ENCODE measurements at regions not wholly inside any gene's neighbourhood (a gene's known extent, or its start where the extent isn't known, plus 50 kb on each side); places are given as distances from the start of the nearest gene placed in this dataset.

DNA sequence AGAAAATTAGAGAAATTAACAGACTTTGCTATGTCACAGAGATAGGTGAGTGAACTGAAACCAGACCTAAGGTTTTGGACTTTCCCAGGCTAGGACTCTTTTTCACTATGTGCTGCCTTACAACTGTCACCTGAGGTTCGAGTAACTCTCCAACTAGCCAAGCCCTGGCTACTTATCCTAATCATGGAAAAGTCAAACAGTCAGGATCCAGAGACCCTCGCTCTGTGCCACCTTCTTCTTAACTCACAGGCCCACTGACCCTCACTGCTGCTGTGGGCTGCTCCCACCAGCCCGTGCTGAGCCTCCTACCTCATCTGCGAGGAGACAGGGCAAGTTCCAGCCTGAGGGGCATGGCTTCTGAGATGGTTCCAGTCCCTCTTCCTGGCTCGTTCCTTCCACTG, 211.4 kb upstream of the KLF14 start:
- TF ChIP-seq, protein P1, sequence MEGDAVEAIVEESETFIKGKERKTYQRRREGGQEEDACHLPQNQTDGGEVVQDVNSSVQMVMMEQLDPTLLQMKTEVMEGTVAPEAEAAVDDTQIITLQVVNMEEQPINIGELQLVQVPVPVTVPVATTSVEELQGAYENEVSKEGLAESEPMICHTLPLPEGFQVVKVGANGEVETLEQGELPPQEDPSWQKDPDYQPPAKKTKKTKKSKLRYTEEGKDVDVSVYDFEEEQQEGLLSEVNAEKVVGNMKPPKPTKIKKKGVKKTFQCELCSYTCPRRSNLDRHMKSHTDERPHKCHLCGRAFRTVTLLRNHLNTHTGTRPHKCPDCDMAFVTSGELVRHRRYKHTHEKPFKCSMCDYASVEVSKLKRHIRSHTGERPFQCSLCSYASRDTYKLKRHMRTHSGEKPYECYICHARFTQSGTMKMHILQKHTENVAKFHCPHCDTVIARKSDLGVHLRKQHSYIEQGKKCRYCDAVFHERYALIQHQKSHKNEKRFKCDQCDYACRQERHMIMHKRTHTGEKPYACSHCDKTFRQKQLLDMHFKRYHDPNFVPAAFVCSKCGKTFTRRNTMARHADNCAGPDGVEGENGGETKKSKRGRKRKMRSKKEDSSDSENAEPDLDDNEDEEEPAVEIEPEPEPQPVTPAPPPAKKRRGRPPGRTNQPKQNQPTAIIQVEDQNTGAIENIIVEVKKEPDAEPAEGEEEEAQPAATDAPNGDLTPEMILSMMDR (conservative IDR thresholded peaks at IDR 0.05; ENCODE audit: low read depth, low read length): no peak
- no peak for DNase-seq (ENCODE audit: low read depth)
- H3K4me3 ChIP-seq (ENCODE audit: low read depth, low read length): no peak overlapping the region

DNA sequence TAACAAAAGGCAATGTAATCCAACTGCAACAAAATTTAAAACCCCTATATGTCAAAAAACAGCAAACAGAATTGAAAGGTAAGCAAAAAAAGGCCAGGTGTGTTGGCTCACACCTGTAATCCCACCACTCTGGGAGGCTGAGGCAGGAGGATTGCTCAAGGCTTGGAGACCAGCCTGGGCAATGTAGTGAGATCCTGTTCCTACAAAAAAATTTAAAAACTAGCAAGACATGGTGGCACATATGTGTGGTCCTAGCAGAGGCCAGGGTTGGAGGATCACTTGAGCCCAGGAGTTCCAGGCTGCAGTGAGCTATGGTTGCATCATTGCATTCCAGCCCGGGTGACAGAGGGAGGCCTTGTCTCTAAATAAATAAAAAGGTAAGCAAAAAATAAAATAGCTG, 212.1 kb upstream of the KLF14 start:
- TF ChIP-seq, protein P1 (conservative IDR thresholded peaks at IDR 0.05; ENCODE audit: low read depth, low read length): no peak
- no peak overlapping the region for H3K4me3 ChIP-seq (ENCODE audit: low read depth, low read length)
- no peak for DNase-seq (ENCODE audit: low read depth)

DNA sequence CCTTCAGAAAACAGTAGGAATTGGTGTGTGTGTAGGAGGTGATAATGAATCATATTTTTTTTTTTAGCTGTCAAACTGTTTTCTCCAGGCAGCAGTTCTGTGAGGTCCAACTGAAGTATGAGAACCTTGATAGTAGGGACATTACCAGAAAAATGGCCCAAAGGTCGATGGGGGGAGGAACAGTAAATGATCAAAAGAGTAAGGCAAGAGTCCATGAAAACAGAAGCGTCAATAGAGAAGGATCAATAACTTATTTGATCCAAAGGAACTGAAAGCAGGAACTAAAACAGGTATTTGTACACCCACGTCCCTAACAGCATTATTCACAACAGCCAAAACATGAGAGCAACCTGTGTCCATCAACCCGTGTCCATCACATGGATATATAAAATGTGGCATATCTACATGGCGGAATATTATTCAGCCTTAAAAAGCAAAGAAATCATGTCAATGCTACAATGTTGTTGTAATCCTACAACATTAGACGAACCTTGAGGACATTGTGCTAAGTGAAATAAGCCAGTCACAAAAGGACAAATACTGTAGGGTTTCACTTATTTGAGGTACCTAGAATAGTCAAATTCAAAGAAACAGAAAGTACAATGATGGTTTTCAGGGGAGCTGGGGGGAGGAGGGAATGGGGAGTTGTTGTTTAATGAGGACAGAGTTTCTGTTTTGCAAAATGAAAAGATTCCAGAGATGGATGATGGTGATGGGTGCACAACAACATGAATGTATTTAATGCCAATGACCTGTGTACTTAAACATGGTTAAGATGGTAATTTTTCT, 214.0 kb upstream of the KLF14 start:
- TF ChIP-seq, protein P1 (conservative IDR thresholded peaks at IDR 0.05; ENCODE audit: low read depth, low read length): no peak
- no peak overlapping the region for H3K4me3 ChIP-seq (ENCODE audit: low read depth, low read length)
- no peak for DNase-seq (ENCODE audit: low read depth)

DNA sequence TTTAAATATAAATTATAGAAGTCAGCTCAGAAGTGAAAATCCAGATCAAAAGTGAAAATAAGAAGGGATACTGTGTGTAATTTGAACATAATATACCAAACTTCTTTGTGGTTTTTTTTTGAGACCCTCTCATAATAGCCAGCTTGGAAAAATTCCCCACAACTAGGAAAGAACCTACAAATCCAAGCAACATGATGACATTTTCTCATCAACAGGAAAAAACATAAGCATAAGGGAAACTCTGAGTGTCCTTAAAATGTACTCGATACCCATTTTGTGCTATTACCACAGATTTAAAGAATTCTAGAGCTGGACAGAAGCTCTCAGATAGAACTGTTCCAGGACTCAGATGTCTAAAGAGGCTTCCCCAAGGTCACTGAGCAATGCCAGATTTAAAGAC, 214.8 kb upstream of the KLF14 start:
- H3K4me3 ChIP-seq (ENCODE audit: low read depth, low read length): no peak overlapping the region
- no peak for DNase-seq (ENCODE audit: low read depth)
- TF ChIP-seq, protein P1 (conservative IDR thresholded peaks at IDR 0.05; ENCODE audit: low read depth, low read length): no peak

DNA sequence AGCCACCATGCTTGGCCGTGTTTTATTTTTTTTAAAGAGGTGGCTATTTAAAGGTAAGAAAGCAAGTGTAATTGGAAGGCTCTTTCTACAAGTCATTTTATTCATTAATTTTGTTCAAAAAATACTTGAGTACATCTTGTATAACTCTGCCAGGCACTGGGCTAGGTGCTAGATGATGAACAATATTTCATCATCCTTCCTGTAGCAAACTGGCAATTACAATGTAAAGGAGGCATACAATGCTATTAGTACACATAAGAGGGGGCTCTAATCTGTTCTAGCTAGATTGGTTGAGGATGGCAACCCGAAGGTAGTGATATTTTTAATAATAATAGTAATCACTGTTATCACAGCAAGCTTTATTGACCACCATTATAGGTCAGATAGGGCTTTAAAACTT, 215.5 kb upstream of the KLF14 start:
- no peak overlapping the region for H3K4me3 ChIP-seq (ENCODE audit: low read depth, low read length)
- TF ChIP-seq, protein P1 (conservative IDR thresholded peaks at IDR 0.05; ENCODE audit: low read depth, low read length): no peak
- no peak for DNase-seq (ENCODE audit: low read depth)

GRCh38 chr7:130950054-130950453, 216.0 kb upstream of the KLF14 start:
- DNase-seq (ENCODE audit: low read depth): no peak

More at GRCh38 chr7:130950054-130950453, 216.0 kb upstream of the KLF14 start:
- TF ChIP-seq, protein P1 (conservative IDR thresholded peaks at IDR 0.05; ENCODE audit: low read depth, low read length): no peak
- H3K4me3 ChIP-seq (ENCODE audit: low read depth, low read length): no peak overlapping the region

Data from epithelial cell of proximal tubule (primary cell).